K562 (cell line): ENCODE measurements at regions not wholly inside any gene's neighbourhood (a gene's known extent, or its start where the extent isn't known, plus 50 kb on each side); places are given as distances from the start of the nearest gene placed in this dataset.

ENCODE experiments used
- ATAC-seq: fragments of 200-7000 bp; cut with Tn5 transposase; 3 replicates; pipeline ENCODE4 v1.9.1; 2020; ENCODE audit warnings: moderate library complexity
- BruUV-seq: library from RNA; stranded (reverse); fragments of 400-500 nt; replicated peaks from 2 replicates; lab custom pipeline; 2021; lab: Mats Ljungman, UMichigan
- CTCF ChIA-PET: fragments of 300-600 bp; formaldehyde crosslinking; extraction: SDS; loops from one replicate; lab custom pipeline; 2021; ENCODE audit warnings: low intra/inter-chr PET ratio; lab: Yijun Ruan, JAX
- POLR2A ChIA-PET: fragments of 300-600, 350-650 bp; sonication (Branson Sonifier 250); formaldehyde crosslinking; extraction: SDS; loops from one replicate; lab custom pipeline; 2021; ENCODE audit warnings: antibody characterized with exemption, inconsistent platforms; lab: Yijun Ruan, JAX
- DNase-seq, 4 experiments: peaks; one replicate each; pipeline versions ENCODE4 v3.0.0 to v3.0.0-alpha.2; 2011 to 2018; ENCODE audit warnings: low spot score in 3 of 4, mixed read lengths in 3 of 4; ENCODE audit errors: extremely low read depth in 1 of 4
- FAIRE-seq: peaks from 2 replicates; lab custom pipeline; 2011; peaks lifted over from hg19 to GRCh38; lab: Jason Lieb, UNC
- H2AFZ ChIP-seq: 2 replicates; pipeline ENCODE4 v1.6.0; 2011; ENCODE audit warnings: low read depth, low read length, control low read depth, inconsistent platforms
- H3K27ac ChIP-seq: fragments of 200-600 bp; 3 replicates; pipeline ENCODE4 v1.8.0; 2011; ENCODE audit warnings: low read depth, mild to moderate bottlenecking, control low read depth, inconsistent platforms, low read length, moderate library complexity, mixed read lengths; ENCODE audit errors: extremely low read depth
- H3K27me3 ChIP-seq, 2 experiments: fragments of 300-600 bp in 1 of 2; 2 replicates in 1 of 2; 3 replicates in 1 of 2; pipeline versions ENCODE4 v1.6.0 to v1.8.0; 2011; ENCODE audit warnings: inconsistent platforms in 2 of 2, low read length in 2 of 2, mild to moderate bottlenecking in 1 of 2, mixed read lengths in 1 of 2, moderate library complexity in 1 of 2; ENCODE audit not compliant: control insufficient read depth in 2 of 2, insufficient read depth in 2 of 2
- H3K36me3 ChIP-seq: fragments of 300-600 bp; 3 replicates; pipeline ENCODE4 v1.8.0; 2011; ENCODE audit warnings: mild to moderate bottlenecking, low read length, inconsistent platforms; ENCODE audit not compliant: control insufficient read depth, insufficient read depth
- H3K4me1 ChIP-seq, 2 experiments: fragments of 200-600 bp in 1 of 2; replicated peaks in 1 of 2; 2 replicates in 1 of 2; 3 replicates in 1 of 2; pipeline versions ENCODE4 v1.5.1 to v1.8.0; 2011; ENCODE audit warnings: inconsistent platforms in 2 of 2, low read length in 2 of 2, mild to moderate bottlenecking in 1 of 2, mixed read lengths in 1 of 2, moderate library complexity in 1 of 2; ENCODE audit not compliant: control insufficient read depth in 2 of 2, insufficient read depth in 2 of 2
- H3K4me2 ChIP-seq: 2 replicates; pipeline ENCODE4 v1.6.1; 2011; ENCODE audit warnings: low read length, control low read depth, inconsistent platforms, mixed read lengths; ENCODE audit not compliant: insufficient read depth
- H3K4me3 ChIP-seq: fragments of 200-600 bp; sonication (generic), shearing (Covaris generic); 2 replicates; pipeline ENCODE4 v1.5.1; 2016; ENCODE audit warnings: control low read depth, inconsistent platforms
- H3K79me2 ChIP-seq: fragments of 200-600 bp; 3 replicates; pipeline ENCODE4 v1.8.0; 2011; ENCODE audit warnings: low read length, inconsistent platforms; ENCODE audit not compliant: control insufficient read depth, insufficient read depth
- H3K9ac ChIP-seq, 2 experiments: 2 replicates each; pipeline versions ENCODE4 v1.6.0 to v1.6.1; 2011; ENCODE audit warnings: low read depth in 2 of 2, low read length in 2 of 2, control low read depth in 1 of 2, inconsistent platforms in 1 of 2, mild to moderate bottlenecking in 1 of 2, mixed read lengths in 1 of 2; ENCODE audit not compliant: insufficient read depth in 1 of 2
- H3K9me1 ChIP-seq: one replicate; pipeline ENCODE4 v1.6.0; 2011; ENCODE audit warnings: inconsistent platforms, mild to moderate bottlenecking, low read length, moderate library complexity; ENCODE audit not compliant: control insufficient read depth, insufficient read depth
- H3K9me3 ChIP-seq: replicated peaks from 2 replicates; pipeline ENCODE4 v1.5.1; 2011; ENCODE audit warnings: low read depth, low read length, inconsistent platforms; ENCODE audit not compliant: control insufficient read depth, insufficient read depth
- H4K20me1 ChIP-seq: replicated peaks from 2 replicates; pipeline ENCODE4 v1.6.1; 2011; ENCODE audit warnings: low read length, inconsistent platforms, mixed read lengths; ENCODE audit not compliant: control insufficient read depth, insufficient read depth
- DIDO1 ChIP-seq: fragments of 450-650 bp; IDR thresholded peaks from 2 replicates; pipeline ENCODE4 v1.6.1; 2016; ENCODE audit warnings: low read depth, missing biosample characterization, missing genetic modification characterization
- KLF16 ChIP-seq: IDR thresholded peaks from 2 replicates; pipeline ENCODE4 v1.6.1; 2016; ENCODE audit warnings: antibody characterized with exemption
- TAL1 ChIP-seq: fragments of 450-650 bp; IDR thresholded peaks from 2 replicates; pipeline ENCODE4 v1.6.1; 2016; ENCODE audit warnings: mild to moderate bottlenecking
- ZFP1 ChIP-seq: fragments of 450-650 bp; formaldehyde crosslinking; IDR thresholded peaks from 2 replicates; pipeline ENCODE4 v1.4.0; 2020; ENCODE audit warnings: mild to moderate bottlenecking, mixed read lengths
- ZNF239 ChIP-seq: fragments of 250-450 bp; sonication (Bioruptor Pico); IDR thresholded peaks from 2 replicates; pipeline ENCODE4 v1.4.0; 2020; ENCODE audit warnings: mild to moderate bottlenecking
- WGBS: fragments of 100-300 bp; shearing (Covaris generic); methylation state at CpG from one replicate; pipeline ENCODE4 v1.1.6; 2016; ENCODE audit warnings: low coverage, mixed read lengths; ENCODE audit not compliant: insufficient coverage; ENCODE audit errors: missing lambda C conversion rate; 5-methylcytosine and 5-hydroxymethylcytosine counted together
- in situ Hi-C: fragments of 300-500 bp; cut with MboI; formaldehyde crosslinking; loops from 4 replicates; pipeline ENCODE4 v1.15.0; 2018; ENCODE audit warnings: inconsistent platforms, mixed read lengths
- intact Hi-C: fragments of 100-400 bp; cut with micrococcal nuclease; formaldehyde crosslinking; loops from 2 replicates; pipeline ENCODE4 v1.14.2; 2022
- TF ChIP-seq, protein P1 (sequence below): fragments of 250-450 bp; sonication (Bioruptor Pico); IDR thresholded peaks from 2 replicates; pipeline ENCODE4 v1.4.0; 2020; ENCODE audit warnings: mild to moderate bottlenecking, moderate library complexity
- TF ChIP-seq, protein P2 (sequence below): sonication (generic); formaldehyde crosslinking; IDR thresholded peaks from 2 replicates; pipeline ENCODE4 v1.8.0; 2022; ENCODE audit warnings: mild to moderate bottlenecking, missing genetic modification reagents
- TF ChIP-seq, protein P3 (sequence below), 2 experiments: fragments of 150-350 bp in 1 of 2; IDR thresholded peaks; 2 replicates each; pipeline ENCODE4 v1.6.1; 2012 to 2016; ENCODE audit warnings: low read depth in 2 of 2, low read length in 2 of 2, mild to moderate bottlenecking in 1 of 2, moderate library complexity in 1 of 2

DNA sequence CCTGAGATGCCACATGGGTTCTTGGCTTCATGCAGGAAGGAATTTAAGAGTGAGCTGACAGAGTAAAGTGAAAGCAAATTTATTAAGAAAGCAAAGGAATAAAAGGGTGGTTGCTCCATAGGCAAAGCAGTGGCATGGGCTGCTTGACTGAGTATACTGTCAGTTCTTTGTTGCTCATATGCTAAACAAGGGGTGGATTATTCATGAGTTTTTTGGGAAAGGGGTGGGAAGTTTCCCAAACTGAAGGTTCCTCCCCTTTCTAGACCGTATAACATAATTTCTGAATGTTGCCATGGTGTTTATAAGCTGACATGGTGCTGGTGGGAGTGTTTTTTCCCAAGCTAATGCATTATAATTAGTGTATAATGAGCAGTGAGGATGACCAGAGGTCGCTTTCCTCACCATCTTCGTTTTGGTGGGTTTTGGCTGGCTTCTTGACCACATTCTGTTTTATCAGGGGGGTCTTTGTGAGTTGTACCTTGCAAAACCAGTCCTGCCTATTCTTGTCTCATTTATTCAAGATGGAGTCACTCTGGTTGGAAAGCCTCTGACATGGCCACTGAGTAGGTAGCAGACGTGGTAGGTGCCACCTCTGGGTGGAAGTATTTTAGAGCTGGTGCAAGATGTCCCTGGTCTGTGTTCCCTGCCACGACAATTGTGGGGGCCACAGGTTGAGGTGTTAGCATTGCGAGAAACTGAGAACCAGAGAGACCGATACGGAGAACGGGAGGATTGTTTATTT is 107.5 kb upstream of the SDK1 start:
- CTCF ChIA-PET, result no interaction called here
- H3K9me1 ChIP-seq, result no peaks in the 10 kb centered on the region
- no peak for FAIRE-seq
- ATAC-seq, result no peak
- no peak overlapping the region for H3K4me2 ChIP-seq
- no peaks in the 10 kb centered on the region for H3K9me3 ChIP-seq
- 7% methylated on average over 9 of the region's 9 CpGs for WGBS
- POLR2A ChIA-PET, result interaction anchor here (0.6 kb wide), 1 partner anchor 24 kb away, joined by 3 read pairs; no protein-coding TSS in a partner anchor
- no peak overlapping the region for H3K9ac ChIP-seq
- peaks cover 2 to 22% of the 10 kb centered on the region in 2 experiments; a peak in 3 of 5 replicates for H3K27me3 ChIP-seq
- H3K4me3 ChIP-seq, result no peak overlapping the region
- in situ Hi-C loops, result no loop called here
- H4K20me1 ChIP-seq, result peaks cover 4% of the 10 kb centered on the region; the same call in 1 of the 2 replicates
- intact Hi-C loops, result no loop called here
- no TSS peak for BruUV-seq
- no peaks in the 10 kb centered on the region for H3K36me3 ChIP-seq
- no peaks in the 10 kb centered on the region for H3K4me1 ChIP-seq
- no peak for DNase-seq
- H3K27ac ChIP-seq, result no peak overlapping the region
- no peak overlapping the region for H2AFZ ChIP-seq
- H3K79me2 ChIP-seq, result no peaks in the 10 kb centered on the region
- TF ChIP-seq DIDO1 (no peak), KLF16 (no peak), TAL1 (no peak), ZNF239 (CRISPR knock-in tag) (no peak), ZFP1 (CRISPR knock-in tag) (no peak)
- TF ChIP-seq, protein P1, sequence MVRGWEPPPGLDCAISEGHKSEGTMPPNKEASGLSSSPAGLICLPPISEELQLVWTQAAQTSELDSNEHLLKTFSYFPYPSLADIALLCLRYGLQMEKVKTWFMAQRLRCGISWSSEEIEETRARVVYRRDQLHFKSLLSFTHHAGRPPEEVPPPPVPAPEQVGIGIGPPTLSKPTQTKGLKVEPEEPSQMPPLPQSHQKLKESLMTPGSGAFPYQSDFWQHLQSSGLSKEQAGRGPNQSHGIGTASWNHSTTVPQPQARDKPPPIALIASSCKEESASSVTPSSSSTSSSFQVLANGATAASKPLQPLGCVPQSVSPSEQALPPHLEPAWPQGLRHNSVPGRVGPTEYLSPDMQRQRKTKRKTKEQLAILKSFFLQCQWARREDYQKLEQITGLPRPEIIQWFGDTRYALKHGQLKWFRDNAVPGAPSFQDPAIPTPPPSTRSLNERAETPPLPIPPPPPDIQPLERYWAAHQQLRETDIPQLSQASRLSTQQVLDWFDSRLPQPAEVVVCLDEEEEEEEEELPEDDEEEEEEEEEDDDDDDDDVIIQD (CRISPR knock-in tag), result no peak
- TF ChIP-seq, protein P2, sequence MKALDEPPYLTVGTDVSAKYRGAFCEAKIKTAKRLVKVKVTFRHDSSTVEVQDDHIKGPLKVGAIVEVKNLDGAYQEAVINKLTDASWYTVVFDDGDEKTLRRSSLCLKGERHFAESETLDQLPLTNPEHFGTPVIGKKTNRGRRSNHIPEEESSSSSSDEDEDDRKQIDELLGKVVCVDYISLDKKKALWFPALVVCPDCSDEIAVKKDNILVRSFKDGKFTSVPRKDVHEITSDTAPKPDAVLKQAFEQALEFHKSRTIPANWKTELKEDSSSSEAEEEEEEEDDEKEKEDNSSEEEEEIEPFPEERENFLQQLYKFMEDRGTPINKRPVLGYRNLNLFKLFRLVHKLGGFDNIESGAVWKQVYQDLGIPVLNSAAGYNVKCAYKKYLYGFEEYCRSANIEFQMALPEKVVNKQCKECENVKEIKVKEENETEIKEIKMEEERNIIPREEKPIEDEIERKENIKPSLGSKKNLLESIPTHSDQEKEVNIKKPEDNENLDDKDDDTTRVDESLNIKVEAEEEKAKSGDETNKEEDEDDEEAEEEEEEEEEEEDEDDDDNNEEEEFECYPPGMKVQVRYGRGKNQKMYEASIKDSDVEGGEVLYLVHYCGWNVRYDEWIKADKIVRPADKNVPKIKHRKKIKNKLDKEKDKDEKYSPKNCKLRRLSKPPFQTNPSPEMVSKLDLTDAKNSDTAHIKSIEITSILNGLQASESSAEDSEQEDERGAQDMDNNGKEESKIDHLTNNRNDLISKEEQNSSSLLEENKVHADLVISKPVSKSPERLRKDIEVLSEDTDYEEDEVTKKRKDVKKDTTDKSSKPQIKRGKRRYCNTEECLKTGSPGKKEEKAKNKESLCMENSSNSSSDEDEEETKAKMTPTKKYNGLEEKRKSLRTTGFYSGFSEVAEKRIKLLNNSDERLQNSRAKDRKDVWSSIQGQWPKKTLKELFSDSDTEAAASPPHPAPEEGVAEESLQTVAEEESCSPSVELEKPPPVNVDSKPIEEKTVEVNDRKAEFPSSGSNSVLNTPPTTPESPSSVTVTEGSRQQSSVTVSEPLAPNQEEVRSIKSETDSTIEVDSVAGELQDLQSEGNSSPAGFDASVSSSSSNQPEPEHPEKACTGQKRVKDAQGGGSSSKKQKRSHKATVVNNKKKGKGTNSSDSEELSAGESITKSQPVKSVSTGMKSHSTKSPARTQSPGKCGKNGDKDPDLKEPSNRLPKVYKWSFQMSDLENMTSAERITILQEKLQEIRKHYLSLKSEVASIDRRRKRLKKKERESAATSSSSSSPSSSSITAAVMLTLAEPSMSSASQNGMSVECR (CRISPR knock-in tag), result no peak
- TF ChIP-seq, protein P3, sequence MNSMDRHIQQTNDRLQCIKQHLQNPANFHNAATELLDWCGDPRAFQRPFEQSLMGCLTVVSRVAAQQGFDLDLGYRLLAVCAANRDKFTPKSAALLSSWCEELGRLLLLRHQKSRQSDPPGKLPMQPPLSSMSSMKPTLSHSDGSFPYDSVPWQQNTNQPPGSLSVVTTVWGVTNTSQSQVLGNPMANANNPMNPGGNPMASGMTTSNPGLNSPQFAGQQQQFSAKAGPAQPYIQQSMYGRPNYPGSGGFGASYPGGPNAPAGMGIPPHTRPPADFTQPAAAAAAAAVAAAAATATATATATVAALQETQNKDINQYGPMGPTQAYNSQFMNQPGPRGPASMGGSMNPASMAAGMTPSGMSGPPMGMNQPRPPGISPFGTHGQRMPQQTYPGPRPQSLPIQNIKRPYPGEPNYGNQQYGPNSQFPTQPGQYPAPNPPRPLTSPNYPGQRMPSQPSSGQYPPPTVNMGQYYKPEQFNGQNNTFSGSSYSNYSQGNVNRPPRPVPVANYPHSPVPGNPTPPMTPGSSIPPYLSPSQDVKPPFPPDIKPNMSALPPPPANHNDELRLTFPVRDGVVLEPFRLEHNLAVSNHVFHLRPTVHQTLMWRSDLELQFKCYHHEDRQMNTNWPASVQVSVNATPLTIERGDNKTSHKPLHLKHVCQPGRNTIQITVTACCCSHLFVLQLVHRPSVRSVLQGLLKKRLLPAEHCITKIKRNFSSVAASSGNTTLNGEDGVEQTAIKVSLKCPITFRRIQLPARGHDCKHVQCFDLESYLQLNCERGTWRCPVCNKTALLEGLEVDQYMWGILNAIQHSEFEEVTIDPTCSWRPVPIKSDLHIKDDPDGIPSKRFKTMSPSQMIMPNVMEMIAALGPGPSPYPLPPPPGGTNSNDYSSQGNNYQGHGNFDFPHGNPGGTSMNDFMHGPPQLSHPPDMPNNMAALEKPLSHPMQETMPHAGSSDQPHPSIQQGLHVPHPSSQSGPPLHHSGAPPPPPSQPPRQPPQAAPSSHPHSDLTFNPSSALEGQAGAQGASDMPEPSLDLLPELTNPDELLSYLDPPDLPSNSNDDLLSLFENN (IDR thresholded peaks at IDR 0.05; ENCODE audit: low read depth in 2 of 2, low read length in 2 of 2), result no peak
